HG03575 (cell line): ENCODE measurements at regions not wholly inside any gene's neighbourhood (a gene's known extent, or its start where the extent isn't known, plus 50 kb on each side); places are given as distances from the start of the nearest gene placed in this dataset.

ENCODE experiments used
- ATAC-seq: cut with Tn5 transposase; IDR thresholded peaks from one replicate; pipeline ENCODE4 v1.9.1; 2021; ENCODE audit not compliant: unreplicated experiment, insufficient number of reproducible peaks, low FRiP score; ENCODE audit errors: extremely low read depth

DNA sequence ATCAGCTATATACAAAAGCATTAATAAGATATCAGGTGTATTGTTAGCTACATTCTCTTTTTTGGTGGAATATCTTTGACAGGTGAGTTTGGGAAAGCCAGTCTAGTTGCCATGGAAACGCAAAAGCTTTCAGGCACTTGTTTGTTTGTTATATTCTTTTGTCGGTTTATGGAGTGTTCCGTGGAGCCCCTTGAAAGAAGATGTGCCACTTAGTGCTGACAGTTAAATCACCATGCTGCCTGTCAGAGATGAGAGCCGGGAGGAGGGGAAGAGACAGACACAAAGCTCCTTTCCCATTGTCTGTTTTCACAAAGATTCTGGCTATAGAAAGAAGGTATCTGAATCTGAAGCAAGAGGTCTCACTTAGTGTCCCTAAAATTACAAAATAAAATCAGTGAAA is 170.8 kb downstream of the SNAPC1 start:
- no peak for ATAC-seq

- ATAC-seq, result no peak
Observed at GRCh38 chr14:61934385-61934784, 172.2 kb downstream of the SNAPC1 start.

- ATAC-seq, result no peak
Observed at GRCh38 chr14:61939776-61940175, 177.6 kb downstream of the SNAPC1 start.

GRCh38 chr14:61940666-61941420 is 178.6 kb downstream of the SNAPC1 start:
- no peak for ATAC-seq

DNA sequence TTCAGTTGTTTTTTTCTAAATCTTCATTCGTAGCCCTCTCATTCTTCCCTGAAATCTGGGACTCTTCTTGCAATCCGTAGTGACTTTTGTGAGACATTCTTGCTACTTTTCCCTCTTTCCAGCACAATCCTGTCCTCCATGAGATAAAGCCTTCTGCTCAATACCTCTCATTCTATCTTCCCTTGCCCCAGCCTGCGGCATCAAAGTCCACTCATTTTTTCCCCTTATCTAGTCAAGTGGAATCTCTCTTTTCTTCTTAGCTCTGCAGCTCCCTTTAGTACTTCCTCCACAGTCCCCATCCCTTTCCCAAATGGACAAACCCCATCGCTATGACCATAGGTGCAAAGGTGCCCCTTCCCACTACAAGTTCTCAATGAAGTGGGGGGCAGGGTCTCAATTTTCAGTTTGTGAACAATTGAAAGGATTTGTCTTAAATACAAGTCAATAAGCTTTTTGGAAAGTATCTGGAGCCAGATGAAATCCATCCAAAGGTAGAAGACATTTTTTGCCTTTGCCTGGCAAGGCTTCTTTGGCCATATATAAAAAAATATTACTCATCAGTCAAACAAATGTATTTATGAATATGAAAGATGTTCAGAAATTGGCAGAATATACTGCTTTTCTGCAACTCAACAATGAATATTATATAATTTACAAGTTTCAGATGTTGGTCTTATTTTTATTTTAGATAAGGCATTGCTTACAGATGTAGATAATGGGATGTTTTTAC is 179.4 kb downstream of the SNAPC1 start:
- ATAC-seq, result no peak

DNA sequence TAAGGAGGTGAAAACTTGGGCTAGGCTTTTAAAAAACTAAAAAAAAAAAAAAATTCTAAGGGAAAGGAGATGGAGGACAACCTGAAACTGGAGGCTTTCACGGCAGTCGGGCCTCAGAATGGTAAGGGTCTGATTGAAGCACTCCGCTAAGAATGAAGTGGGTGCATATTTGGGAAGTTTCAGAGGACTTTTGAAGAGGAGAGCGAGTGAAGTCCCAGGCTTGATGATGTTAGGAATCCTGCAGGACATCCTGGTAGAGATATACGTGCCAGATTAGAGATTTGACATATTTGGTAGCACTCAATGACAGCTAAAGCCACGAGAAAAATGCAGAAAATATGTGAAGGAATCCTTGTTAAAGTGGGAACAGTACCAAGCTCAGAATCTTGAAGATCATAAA is 186.2 kb downstream of the SNAPC1 start:
- ATAC-seq, result no peak

- ATAC-seq, result no peak
Observed at GRCh38 chr14:61950340-61950739, 188.1 kb downstream of the SNAPC1 start.

- ATAC-seq, result no peak
Observed at GRCh38 chr14:61953602-61954001, 191.4 kb downstream of the SNAPC1 start.

- ATAC-seq, result no peak
Observed at GRCh38 chr14:61954306-61954705, 192.1 kb downstream of the SNAPC1 start.

DNA sequence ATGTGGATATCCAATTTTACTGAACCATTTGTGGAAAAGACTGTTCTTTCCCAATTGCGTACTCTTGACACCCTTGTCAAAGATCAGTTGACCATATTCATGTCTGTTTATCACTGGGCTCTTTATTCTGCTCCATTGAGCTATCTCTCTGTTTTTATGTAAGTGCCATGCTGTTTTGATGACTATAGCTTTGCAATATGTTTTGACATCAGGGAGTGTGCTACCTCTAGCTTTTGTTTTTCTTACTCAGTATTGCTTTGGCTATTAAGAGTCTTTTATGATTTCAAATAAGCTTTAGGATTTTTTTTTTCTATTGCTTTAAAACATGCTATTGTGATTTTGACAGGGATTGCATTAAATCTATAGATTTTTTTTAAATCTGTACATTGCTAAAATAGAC is 194.3 kb downstream of the SNAPC1 start:
- ATAC-seq, result no peak

DNA sequence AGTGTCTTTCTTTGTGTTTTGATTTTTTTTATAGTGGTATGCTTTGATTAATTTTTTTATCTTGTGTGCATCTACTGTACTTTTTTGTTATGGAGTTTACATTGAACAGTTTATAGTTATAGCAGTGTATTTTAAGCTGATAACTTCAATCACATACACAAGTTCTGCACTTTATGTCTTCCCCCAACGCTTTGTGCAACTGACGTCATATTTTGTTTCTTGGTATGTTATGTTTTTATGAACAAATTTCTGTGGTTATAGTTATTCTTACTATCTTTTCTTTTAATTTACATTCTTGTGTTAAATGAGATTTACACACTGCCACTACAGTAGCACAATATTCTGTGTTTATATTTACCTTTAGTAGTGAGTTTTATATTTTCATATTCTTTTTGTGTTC is 197.1 kb downstream of the SNAPC1 start:
- no peak for ATAC-seq

GRCh38 chr14:61961369-61961768 is 199.1 kb downstream of the SNAPC1 start:
- no peak for ATAC-seq

DNA sequence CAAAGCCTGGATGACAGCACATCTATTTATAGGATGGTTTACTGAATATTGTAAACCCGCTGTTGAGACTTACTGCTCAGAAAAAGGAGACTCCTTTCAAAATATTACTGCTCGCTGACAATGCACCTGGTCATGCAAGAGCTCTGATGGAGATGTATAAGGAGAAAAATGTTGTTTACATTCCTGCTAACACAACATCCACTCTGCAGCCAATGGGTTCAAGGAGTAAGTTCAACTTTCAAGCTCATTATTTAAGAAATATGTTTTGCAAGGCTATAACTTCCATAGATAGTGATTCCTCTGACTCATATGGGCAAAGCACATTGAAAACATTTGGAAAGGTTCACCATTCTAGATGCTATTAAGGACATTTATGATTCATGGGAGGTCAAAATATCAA is 201.7 kb downstream of the SNAPC1 start:
- ATAC-seq, result no peak

DNA sequence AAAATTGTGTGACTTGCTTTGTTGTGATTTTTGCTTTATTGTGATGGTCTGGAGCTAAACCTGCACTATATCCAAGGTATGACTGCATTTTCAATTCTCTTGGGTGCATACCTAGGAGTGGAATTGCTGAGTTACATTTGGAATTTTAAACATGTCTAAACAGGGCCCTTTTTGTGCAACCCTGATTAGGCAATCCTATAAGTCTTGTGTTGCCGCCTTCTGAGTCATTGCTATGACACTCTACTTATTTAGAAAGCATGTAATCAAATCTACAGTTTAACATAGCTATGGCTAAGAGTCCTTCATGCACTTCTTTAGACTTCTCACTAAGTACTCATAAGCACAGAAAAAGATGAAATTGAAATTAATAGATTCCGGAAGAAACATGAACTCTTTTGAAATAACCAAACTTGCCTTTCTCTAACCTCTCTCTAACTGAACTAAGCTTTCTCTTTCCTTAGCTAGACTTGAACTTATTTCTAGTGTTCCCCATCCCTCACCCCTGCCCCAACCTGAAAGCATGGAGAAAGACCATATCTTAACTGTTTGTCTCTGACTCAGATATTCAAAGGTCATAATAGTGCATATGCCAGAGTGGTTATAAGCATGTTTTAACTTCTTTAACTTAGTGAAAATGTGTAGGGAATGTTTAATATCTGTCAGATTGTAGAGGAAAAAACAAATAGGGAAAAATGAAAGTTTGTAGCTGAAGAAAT is 203.0 kb downstream of the SNAPC1 start:
- ATAC-seq, result no peak

DNA sequence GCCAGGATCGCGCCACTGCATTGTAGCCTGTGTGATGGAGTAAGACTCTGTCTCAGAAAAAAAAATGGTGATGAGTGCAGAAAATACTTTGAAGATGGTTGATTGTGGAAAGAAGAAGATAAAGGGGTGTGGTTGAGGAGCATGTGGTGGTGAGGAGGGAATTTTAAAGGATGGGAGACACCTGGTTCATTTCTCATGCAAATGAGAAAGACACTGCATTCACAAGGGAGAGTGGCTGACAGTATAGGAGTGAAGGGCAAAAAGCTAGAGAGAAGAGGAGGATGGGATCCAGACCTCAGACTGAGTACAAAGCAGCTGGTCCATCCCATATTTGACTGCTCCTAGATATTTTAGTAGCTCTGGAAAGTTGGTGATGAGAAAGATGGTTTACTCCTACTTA is 206.0 kb downstream of the SNAPC1 start:
- no peak for ATAC-seq

GRCh38 chr14:61972711-61973110 is 210.5 kb downstream of the SNAPC1 start:
- ATAC-seq, result no peak

DNA sequence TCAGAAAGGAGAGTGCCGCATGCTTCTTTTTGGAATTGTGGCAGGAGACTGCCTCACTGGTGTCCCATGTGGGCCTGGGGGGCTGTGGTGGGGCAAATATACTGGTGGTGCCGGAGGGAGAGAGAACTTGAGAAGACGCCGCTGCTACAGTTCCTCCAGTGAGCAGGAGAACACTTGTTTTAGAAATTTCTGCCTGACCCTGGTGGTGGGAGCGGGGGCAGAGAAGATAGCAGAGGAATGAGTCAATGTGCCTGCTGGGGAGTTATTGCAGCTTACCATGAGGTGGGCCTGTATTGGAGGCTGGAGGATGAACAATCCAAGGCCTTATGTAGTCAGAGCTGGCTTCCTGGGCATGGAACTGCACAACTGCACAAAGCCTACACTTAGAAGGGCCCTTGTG is 211.8 kb downstream of the SNAPC1 start:
- no peak for ATAC-seq

DNA sequence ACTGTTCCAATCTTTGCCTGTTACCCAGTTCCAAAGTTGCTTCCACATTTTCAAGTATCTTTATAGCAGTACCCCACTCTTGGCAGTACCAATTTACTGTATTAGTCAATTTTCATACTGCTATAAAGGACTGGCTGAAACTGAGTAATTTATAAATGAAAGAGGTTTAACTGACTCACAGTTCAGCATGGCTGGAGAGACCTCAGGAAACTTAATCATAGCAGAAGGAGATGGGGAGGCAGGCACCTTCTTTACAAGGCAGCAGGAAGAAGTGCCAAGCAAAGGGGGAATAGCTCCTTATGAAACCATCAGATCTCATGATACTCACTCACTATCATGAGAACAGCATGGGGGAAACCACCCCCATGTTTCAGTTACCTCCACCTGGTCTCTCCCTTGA is 215.0 kb downstream of the SNAPC1 start:
- ATAC-seq, result no peak

GRCh38 chr14:61988240-61988639 is 226.0 kb downstream of the SNAPC1 start:
- no peak for ATAC-seq

- ATAC-seq, result no peak
Observed at GRCh38 chr14:61992139-61992538, 229.9 kb downstream of the SNAPC1 start.
